ENCODE measurements at regions not wholly inside any gene's neighbourhood (a gene's known extent, or its start where the extent isn't known, plus 50 kb on each side); places are given as distances from the start of the nearest gene placed in this dataset.

DNA sequence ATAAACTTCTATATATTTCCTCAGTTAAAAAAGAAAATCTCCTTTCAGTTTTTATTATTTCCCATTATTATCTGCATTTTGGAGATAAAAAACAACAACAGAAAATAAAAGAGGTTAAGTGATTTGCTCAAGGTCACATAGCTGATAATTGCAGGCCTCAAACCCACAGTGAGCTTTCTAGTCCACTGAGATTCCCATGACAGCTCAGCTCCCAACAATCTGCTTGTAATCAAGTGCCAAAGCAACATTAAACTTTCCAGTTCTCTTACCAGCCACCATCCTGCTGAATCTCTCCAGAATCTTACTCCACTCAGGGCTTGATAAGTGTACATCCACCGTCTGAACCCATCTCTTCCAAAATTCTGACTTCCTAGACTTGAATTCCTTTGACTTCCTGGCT is 318.2 kb upstream of the SEMA6D start:
- no peak for DNase-seq (ENCODE audit: low read depth in 2 of 2)

DNA sequence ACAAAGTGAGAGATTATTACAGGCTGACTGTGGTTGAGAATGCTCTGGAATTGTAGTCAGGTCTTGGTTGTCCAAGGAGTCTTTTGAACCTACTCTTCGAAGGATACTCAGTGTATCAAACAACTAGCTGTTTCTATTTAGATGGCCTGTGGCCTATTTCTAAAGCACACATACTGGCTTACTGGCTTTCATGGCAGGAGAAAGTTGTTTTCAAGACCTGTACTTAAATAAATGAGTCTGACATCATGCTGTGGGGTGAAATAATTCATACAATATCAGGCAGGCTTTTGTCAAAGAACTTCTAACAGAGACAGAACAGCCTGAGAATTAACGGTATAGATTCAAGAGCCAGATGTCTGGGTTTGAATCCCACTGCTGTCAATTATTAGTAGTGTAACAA is 316.7 kb upstream of the SEMA6D start:
- no peak for DNase-seq (ENCODE audit: low read depth in 2 of 2)

DNA sequence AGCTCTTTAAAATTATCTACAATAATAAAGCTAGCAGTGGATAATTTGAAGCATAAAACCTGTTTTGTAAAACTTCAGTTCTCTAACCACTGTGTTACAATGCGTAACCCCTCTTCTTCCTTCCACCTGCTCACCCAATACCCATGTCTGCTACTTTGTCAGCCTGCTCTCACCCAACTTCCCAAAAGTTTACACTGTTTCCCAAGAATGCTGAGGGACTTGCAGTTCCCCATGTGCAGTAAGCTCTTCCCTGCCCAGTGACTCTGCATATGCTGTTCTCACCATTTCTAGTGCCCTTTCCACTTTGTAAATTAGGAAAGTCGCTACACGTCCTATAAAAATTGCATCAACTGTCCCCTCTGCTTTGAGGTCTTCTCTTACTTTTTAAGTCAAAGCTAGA is 315.9 kb upstream of the SEMA6D start:
- DNase-seq (ENCODE audit: low read depth in 2 of 2): no peak

DNA sequence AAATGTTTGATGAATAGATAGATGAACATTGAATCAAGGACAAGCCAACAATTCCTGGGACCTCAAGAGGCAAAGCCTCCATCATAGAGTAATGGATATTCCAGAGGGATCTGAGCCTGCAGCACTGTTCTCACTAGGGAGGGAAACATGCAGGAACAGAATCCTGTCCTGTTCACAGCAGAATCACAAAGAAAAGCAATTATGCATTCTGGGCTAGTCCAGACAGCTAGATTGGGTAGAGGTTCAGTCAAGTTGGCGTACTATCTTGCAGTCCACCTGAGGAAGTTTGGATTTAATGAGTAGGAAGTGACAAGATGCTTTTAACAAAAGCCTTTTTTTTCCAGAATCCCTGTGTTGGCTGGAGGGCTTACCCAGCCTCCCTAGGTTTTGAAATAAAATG is 314.5 kb upstream of the SEMA6D start:
- DNase-seq (ENCODE audit: low read depth in 2 of 2): no peak

DNA sequence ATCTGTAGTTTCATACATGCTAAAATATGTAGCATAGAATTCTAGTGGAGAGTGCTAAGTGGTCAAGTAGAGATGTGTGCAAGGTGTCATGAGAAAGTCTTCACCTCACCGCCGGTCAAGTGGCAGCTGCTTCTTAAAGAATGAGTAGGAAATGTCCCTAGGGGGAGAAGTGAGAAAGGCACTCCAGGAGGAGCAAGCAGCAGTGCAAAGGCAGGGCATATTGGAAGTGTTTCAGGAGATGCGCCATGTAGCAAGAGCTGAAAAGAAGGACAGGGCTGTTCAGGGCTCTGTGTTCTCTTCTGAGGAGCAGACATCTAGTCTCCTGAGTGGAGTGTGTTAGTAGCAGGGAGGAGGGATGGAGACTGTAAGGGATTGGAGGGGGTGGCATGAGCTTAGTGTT is 312.4 kb upstream of the SEMA6D start:
- DNase-seq (ENCODE audit: low read depth in 2 of 2): no peak

DNA sequence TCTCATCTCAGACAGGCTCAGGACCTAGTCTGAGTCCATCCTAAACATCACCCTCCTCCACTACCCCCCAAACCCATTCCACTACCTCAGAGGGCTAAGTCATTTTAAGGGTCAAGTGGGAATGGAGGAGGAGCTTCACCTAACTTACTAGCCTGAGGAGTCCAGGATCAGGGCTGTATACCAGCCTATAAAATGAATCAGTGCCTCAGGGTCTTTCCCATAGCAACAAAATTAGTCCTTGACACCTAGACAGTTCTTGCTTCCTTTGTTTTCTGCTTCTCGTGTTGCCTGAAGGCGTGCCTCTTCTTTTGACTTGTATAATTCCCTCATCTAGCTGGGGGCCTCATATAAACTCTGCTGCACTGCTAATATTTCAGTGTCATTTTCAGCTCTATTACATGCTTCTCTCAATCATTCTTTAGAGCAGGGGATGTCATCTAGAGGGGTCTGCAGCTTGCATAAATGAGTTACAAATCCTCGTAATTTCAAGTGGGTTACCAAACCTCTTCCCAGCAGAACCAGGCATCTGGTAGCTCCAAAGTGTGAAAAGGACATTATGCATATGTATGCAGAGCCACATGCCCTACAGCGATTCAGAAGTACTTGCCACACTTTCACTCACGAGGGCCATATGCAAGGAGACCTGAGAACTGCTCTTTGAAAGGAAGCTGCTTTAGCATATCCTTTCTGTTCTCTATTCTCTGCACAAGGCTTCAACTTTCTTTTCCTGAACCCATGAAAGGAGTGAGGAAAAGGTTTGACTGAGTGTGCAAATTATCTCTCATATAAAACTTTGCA is 311.7 kb upstream of the SEMA6D start:
- DNase-seq (ENCODE audit: low read depth in 2 of 2): no peak

DNA sequence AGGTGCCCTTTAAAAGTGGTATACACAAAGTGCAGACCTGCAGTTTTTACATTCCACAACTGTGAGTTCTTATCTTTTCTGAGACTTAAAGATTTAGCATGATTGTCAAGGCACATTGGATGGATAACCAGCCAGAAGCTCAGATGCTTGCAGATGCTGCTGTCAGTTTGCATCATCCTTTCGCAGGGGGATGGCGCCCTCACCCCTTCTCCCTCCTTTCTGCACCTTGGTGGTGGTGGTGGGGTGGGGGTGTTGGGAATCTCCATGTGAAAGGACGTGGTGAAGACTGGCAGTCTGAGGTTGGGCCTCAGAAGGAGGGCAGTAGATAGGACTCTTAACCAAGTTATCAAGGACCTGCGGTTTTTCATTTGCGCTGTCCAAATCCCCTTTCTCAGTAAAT is 309.6 kb upstream of the SEMA6D start:
- DNase-seq (ENCODE audit: low read depth in 2 of 2): no peak

DNA sequence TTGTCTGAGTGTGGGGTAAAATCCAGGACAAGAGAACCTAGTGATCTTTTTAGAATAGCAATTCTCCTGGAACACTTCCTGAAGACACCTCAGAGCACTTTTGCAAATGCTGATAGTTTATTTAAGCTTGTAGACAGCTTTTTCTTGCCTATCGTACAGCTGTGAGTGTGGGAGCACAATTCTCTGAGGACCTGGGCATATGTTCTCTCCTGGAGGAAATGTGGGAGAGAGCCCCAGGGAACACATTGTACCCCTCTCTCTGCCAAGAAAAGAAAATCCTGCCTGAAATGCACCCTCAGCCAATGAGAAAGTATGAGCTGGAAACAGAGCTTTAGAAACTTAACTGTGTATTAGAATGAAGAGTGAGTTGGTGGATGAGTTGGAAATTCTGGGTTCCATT is 308.3 kb upstream of the SEMA6D start:
- no peak for DNase-seq (ENCODE audit: low read depth in 2 of 2)

DNA sequence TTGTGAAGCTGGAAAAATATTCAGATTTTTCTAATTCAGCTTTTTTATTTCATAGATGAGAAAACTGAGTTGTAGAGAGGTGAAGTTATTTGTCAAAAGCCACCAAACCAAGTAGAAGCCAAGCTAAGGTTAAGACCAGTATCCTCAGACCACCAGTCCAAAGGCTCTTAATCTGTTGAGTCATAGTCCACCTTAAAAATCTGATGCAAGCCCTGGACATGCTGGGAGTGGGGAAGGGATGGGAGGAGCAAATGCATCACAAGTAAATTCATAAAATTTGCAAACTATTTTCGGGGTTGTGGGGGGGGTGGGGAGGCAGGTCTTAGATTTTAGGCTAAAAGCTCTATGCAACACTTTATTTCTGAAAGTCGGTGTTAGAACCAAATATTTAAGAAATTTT is 307.7 kb upstream of the SEMA6D start:
- no peak for DNase-seq (ENCODE audit: low read depth in 2 of 2)

DNA sequence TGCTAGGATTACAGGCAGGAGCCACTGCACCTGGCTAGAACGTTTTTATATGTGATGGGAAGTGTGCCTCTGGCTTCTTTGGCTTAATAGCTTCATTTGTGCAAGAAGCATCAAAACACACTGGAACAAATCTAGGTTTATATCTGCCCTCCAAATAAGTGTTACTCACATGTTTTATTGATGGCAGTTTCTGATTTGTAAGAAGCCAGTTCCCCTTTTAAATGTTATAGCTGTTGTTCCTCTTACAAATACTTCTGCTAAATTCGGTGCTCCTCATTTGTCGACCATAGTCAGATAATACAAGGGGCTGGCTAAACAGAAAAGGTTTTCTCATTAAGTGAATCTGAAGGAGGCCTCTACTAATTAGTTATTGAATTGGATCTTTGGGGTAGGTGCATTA is 307.1 kb upstream of the SEMA6D start:
- no peak for DNase-seq (ENCODE audit: low read depth in 2 of 2)

DNA sequence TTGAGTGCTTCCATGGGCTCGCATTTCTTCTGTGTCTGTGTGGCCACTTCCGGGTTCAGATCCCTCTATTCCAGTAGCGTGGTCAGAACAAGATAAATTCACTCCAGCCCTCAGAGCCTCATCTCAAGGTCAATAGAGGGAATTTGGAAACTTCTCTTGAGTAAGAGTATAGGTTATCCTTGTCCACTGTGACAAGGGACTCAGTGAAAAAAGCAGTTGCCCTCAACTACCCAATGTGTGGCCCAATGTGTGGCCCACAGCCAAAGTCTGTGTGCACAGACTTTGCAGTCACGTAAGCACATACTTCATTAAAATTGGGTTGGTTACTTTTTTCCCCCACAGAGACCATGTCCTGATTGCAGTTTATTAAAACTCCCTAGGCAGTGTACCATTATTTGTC is 305.6 kb upstream of the SEMA6D start:
- DNase-seq (ENCODE audit: low read depth in 2 of 2): no peak

DNA sequence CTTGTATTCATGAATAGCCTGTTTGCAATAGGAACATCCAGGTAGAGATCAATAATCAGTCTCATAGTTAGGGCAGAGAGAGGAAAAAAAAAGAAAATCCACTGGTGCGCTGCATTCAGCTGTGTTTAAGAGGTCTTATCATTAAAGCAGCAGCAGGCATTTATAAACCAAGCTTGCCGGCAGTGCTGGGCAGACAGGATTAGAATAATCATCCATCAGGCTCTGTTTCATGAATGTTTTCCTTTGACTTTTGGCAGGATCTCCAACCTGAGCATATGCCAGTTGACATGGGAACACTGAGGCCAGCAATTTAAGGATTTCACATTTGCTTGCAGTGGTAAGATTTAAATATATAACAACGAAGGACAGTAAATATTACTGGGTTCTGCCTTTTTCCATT is 305.2 kb upstream of the SEMA6D start:
- no peak for DNase-seq (ENCODE audit: low read depth in 2 of 2)

DNA sequence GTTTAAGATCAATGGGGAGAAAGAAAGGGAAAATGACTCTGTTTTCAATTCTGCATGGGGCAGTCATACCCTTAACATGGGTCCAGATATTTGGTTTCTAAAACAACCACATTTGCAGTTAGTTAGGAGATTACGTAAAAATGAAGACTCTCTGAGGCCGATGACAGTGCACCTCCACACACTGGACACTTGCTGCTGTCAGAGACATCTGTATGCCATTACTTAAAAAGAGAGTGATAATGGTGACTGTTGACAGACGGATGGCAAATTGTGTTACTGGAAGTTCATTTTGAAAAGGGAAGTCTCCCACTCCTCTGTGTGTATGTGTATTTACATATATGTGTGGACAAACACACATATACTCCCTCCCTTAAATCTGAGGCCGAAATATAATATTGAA is 304.5 kb upstream of the SEMA6D start:
- no peak for DNase-seq (ENCODE audit: low read depth in 2 of 2)

DNA sequence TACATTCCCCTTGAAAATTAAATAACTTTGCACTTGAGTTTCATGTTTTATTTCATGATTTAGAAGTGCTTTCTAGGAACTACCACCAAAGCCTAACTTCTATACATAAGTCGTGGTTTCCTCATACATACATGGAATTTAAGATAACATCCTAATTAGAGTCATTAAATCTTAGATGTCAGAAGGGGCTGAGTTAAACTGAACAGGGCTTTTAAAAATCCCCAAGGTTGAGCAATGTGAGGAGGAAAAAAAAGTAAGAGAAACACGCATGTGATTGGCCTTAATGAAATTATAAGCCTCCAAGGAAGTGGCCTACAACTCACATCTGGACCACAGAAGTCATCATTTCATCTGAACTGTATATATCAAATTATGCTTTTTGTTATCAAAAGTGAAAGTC is 303.1 kb upstream of the SEMA6D start:
- DNase-seq (ENCODE audit: low read depth in 2 of 2): no peak

DNA sequence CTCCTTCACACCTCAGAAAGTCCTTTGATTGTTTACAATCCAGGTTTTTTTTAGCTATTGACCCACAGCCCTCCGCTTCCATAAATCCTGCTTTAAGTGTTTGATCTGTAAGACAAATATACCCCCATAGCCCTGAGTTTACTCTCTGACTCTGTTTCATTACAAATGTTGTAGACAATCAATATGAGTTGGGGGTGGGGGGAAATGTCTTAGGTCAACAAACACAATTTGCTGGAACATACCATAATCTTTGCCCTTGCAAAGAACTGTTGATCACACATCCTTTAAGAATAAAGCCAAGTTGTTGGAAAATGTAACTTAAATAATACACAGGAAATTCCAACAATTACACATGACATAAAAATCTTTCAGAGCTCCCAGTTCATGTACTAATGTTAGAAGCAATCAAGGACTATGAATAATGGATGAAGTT is 301.8 kb upstream of the SEMA6D start:
- peak in 1 of 2 donors; percentile 34 for DNase-seq (ENCODE audit: low read depth in 2 of 2)

DNA sequence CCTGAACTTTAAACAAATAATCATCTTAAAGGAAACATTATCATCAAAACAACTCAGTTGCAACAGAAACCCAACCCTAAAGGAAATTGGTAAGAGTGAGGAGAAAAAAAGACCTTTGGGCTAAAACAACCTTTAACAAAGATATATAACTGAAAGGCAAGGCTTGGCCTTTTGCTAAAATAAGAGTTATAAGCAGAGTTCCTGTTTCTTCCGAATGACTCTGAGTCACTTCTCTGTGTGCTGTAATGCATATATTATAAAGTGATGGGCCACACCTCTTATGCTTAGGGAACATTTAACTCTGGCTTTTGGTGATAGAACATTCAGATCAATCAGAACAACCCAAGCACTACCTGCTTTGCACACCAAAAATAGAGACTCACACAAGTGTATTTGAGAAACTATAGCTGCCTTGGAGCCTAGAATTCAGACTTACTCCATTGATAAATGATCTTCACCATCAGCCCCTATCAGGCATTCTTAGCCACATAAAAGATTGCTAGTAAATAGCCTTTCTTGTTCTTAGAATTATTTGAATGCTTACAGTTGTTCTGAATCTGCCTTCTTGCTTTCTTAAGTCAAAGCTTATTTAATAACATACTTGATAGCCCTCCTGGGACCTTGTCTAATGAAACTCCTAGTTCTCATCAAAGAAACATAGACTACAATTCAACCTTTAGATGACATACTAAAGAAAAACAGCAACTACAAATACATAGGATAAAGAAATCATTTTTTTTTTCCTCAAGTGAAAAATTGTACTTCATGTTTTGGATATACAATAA is 294.2 kb upstream of the SEMA6D start:
- DNase-seq (ENCODE audit: low read depth in 2 of 2): peak in 1 of 2 donors; percentile 14

DNA sequence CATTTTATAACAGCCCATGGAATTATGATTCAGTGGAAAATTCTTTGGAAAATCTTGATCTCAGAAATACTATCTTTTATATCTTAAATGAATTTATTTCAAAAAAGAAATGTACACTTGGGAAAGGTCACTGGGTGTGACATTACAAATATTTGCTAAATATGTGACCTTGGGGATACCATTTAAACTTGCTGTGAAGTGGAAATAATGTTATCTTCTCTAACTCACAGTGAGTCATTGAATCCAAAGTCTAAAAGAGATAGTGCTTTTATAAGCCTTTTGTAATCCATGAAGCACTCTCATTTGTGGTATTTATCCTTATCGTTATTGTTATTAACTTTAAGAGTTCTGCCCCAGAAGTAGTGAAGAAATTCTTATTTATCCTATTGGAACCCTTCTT is 289.8 kb upstream of the SEMA6D start:
- no peak for DNase-seq (ENCODE audit: low read depth in 2 of 2)

DNA sequence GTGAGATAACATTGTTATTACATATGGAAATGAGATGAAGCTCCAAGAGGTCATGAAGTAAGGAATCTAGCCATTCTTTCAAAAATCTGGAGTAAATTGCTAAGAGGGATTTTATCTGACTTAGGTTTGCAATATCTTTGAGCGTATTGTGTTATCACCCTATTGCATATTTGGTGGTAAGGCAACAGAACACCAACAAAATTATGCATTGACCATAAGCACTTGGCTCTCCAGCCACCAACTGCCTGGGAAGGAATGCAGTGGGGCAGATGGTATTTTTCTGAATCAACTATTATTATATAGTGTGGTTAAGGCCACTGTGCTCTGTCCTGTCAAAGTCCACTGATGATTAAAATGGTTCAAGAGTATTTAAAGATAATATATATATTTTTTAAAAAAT is 287.9 kb upstream of the SEMA6D start:
- no peak for DNase-seq (ENCODE audit: low read depth in 2 of 2)

DNA sequence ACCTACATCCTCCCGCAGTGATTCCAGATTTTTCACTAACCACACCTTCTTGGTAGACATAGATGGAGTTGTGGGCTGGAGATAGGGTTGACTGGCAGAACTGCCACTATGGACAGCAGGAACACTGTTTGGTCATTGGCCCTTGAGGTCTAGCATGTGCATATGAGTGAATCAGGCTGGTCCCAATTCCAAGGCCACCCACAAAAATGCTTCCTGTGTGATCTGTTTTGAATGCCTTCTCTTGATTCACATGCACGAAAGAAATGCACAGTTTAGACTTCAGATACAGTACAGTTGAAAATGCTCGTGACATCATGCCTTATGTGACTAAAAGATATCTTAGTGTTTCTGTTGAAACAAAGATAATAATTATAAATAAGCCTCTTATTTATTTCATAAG is 285.8 kb upstream of the SEMA6D start:
- no peak for DNase-seq (ENCODE audit: low read depth in 2 of 2)

DNA sequence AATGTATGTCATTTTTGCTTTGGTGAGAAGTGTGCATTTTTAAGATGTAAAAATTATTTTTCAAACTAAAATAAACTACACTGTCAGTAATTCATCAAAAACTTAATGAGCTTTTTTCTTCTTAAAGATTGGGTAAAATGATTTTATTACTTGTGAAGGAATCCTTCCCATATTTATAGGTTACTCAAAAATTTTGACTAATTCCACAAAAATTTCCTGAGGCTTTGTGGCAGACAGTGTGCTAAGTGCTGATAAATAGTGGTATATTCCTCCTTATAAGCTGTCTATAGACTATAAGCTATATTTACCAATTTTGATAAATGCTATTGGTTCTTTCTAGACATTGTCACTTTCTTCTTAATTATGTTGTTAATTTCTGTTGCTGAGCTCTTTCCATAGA is 284.5 kb upstream of the SEMA6D start:
- no peak for DNase-seq (ENCODE audit: low read depth in 2 of 2)

DNA sequence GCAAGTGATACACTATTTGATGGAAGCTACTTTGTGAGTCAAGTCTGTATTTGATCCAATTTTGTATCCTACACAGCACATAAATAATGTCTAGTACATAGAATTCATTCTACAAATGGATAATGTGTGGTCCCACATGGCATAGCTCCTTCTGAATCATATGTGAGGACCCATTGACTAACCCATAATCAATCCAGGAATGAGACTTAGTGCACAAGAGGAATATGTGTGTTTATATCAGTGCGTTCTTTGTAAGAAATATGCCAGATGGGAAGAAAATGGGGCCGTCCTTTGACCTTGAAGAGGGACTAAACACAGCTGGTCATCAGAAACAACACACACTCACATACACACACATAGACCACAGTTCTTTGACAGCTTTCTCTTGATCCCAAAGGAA is 282.7 kb upstream of the SEMA6D start:
- DNase-seq (ENCODE audit: low read depth in 2 of 2): no peak

DNA sequence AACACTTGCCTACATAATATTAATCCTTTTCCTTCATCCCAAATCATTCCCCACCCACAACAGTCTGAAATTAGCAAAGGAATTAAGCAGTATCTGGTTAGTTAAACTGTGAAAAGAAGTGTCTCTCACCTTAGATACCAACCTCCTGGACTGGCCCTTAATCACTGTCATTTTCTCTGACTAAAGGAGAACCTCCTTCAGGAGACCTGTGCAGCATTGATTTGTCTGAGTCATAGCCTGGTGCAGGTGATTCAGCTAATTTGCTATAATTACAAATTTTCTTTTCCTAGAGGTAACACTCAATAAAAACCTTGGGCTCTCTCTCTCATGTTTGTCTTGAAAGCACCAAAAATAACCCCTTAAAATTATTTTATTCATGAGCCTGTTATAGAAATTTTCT is 279.8 kb upstream of the SEMA6D start:
- no peak for DNase-seq (ENCODE audit: low read depth in 2 of 2)
